Fibroblast of lung (primary cell): ENCODE measurements at regions not wholly inside any gene's neighbourhood (a gene's known extent, or its start where the extent isn't known, plus 50 kb on each side); places are given as distances from the start of the nearest gene placed in this dataset.
A peak's percentile ranks its signal among the peaks of the same experiment; 100 is the strongest.

ENCODE experiments used
- DNase-seq, 2 donors: peaks; one replicate each; pipeline versions ENCODE4 v3.0.0 to v3.0.0-alpha.2; 2010; ENCODE audit warnings: low read depth in 2 of 2
- H2AFZ ChIP-seq: 2 replicates; pipeline ENCODE4 v1.5.1; 2012; ENCODE audit warnings: low read length, control low read depth, inconsistent platforms
- H3K27ac ChIP-seq: 2 replicates; pipeline ENCODE4 v1.5.1; 2011; ENCODE audit warnings: low read length, control low read depth; ENCODE audit not compliant: insufficient read depth
- H3K27me3 ChIP-seq: 2 replicates; pipeline ENCODE4 v1.5.1; 2011; ENCODE audit warnings: mild to moderate bottlenecking, low read length; ENCODE audit not compliant: control insufficient read depth, insufficient read depth
- H3K36me3 ChIP-seq: 2 replicates; pipeline ENCODE4 v1.5.1; 2011; ENCODE audit warnings: low read length; ENCODE audit not compliant: control insufficient read depth, insufficient read depth
- H3K4me1 ChIP-seq: 2 replicates; pipeline ENCODE4 v1.5.1; 2011; ENCODE audit warnings: low read length; ENCODE audit not compliant: control insufficient read depth, insufficient read depth; ENCODE audit errors: extremely low read depth
- H3K4me2 ChIP-seq: 2 replicates; pipeline ENCODE4 v1.5.1; 2011; ENCODE audit warnings: low read length, control low read depth; ENCODE audit not compliant: insufficient read depth; ENCODE audit errors: extremely low read depth
- H3K4me3 ChIP-seq, 4 experiments: fragments of 200-600 bp in 1 of 4; sonication (generic) in 1 of 4; replicated peaks in 1 of 4; 2 replicates each; pipeline ENCODE4 v1.5.1; 2011 to 2016; ENCODE audit warnings: low read length in 4 of 4, low read depth in 3 of 4, mild to moderate bottlenecking in 3 of 4, control low read depth in 2 of 4, inconsistent platforms in 1 of 4, mixed read lengths in 1 of 4; ENCODE audit not compliant: insufficient read depth in 1 of 4; ENCODE audit errors: control extremely low read depth in 1 of 4
- H3K79me2 ChIP-seq: 2 replicates; pipeline ENCODE4 v1.5.1; 2012; ENCODE audit warnings: mild to moderate bottlenecking, low read length, inconsistent platforms; ENCODE audit not compliant: control insufficient read depth, insufficient read depth
- H3K9ac ChIP-seq: 2 replicates; pipeline ENCODE4 v1.5.1; 2011; ENCODE audit warnings: mild to moderate bottlenecking, low read length, control low read depth; ENCODE audit not compliant: insufficient read depth
- H3K9me3 ChIP-seq: 2 replicates; pipeline ENCODE4 v1.5.1; 2012; ENCODE audit warnings: low read depth, low read length; ENCODE audit not compliant: control insufficient read depth, insufficient read depth
- H4K20me1 ChIP-seq: 2 replicates; pipeline ENCODE4 v1.5.1; 2011; ENCODE audit warnings: low read length; ENCODE audit not compliant: control insufficient read depth, insufficient read depth; ENCODE audit errors: extremely low read depth
- EZH2 ChIP-seq: IDR thresholded peaks from 2 replicates; pipeline ENCODE4 v1.5.1; 2012; ENCODE audit warnings: low read length, control low read depth, mild to moderate bottlenecking; ENCODE audit errors: missing control alignments
- TF ChIP-seq, protein P1 (sequence below), 2 donors: IDR thresholded peaks in 1 of 2; conservative IDR thresholded peaks in 1 of 2; 1 replicate in 1 of 2; 2 replicates in 1 of 2; pipeline ENCODE4 v1.5.1; 2011 to 2012; ENCODE audit warnings: low read length in 2 of 2, control low read depth in 1 of 2, inconsistent platforms in 1 of 2, low read depth in 1 of 2, mild to moderate bottlenecking in 1 of 2

- Histone ChIP-seq H3K27me3 (no peaks in the 10 kb centered on the region), H3K4me1 (peaks cover 7% of the 10 kb centered on the region), H3K36me3 (no peaks in the 10 kb centered on the region), H3K4me3 (no peak overlapping the region), H4K20me1 (no peaks in the 10 kb centered on the region), H2AFZ (no peak overlapping the region), H3K9me3 (no peaks in the 10 kb centered on the region), H3K9ac (no peak overlapping the region), H3K27ac (no peak overlapping the region), H3K79me2 (no peaks in the 10 kb centered on the region), H3K4me2 (peak overlapping the region; percentile 10)
- peak; percentile 17 to 68 for DNase-seq
- TF ChIP-seq, protein P1, sequence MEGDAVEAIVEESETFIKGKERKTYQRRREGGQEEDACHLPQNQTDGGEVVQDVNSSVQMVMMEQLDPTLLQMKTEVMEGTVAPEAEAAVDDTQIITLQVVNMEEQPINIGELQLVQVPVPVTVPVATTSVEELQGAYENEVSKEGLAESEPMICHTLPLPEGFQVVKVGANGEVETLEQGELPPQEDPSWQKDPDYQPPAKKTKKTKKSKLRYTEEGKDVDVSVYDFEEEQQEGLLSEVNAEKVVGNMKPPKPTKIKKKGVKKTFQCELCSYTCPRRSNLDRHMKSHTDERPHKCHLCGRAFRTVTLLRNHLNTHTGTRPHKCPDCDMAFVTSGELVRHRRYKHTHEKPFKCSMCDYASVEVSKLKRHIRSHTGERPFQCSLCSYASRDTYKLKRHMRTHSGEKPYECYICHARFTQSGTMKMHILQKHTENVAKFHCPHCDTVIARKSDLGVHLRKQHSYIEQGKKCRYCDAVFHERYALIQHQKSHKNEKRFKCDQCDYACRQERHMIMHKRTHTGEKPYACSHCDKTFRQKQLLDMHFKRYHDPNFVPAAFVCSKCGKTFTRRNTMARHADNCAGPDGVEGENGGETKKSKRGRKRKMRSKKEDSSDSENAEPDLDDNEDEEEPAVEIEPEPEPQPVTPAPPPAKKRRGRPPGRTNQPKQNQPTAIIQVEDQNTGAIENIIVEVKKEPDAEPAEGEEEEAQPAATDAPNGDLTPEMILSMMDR (conservative IDR thresholded peaks at IDR 0.05 in 1 of 2, IDR thresholded peaks at IDR 0.05 in 1 of 2; ENCODE audit: low read depth in 1 of 2, low read length in 2 of 2) = no peak
- TF ChIP-seq EZH2 = no peak
Observed at GRCh38 chr6:150813993-150814359, 51.5 kb upstream of the MTHFD1L start.
